Mesodermal cell (in vitro differentiated cells): ENCODE measurements at regions not wholly inside any gene's neighbourhood (a gene's known extent, or its start where the extent isn't known, plus 50 kb on each side); places are given as distances from the start of the nearest gene placed in this dataset.

Experiments used
- H3K27ac ChIP-seq: 2 replicates; pipeline ENCODE4 v1.7.0; 2013; ENCODE audit warnings: mild to moderate bottlenecking, low read depth, low read length, moderate library complexity; ENCODE audit not compliant: severe bottlenecking
- H3K36me3 ChIP-seq: 2 replicates; pipeline ENCODE4 v1.7.1; 2013; ENCODE audit warnings: mild to moderate bottlenecking, low read length, moderate library complexity; ENCODE audit not compliant: control insufficient read depth, insufficient read depth
- H3K4me1 ChIP-seq: one replicate; pipeline ENCODE4 v1.7.1; 2013; ENCODE audit warnings: mild to moderate bottlenecking, low read length; ENCODE audit not compliant: insufficient read depth, control insufficient read depth, poor library complexity, severe bottlenecking
- H3K4me3 ChIP-seq: 2 replicates; pipeline ENCODE4 v1.7.0; 2013; ENCODE audit warnings: low read length, control low read depth, mild to moderate bottlenecking; ENCODE audit not compliant: insufficient read depth, poor library complexity, severe bottlenecking; ENCODE audit errors: extremely low read depth
- H3K9me3 ChIP-seq: 2 replicates; pipeline ENCODE4 v1.7.1; 2013; ENCODE audit warnings: mild to moderate bottlenecking, low read length, moderate library complexity; ENCODE audit not compliant: control insufficient read depth
- WGBS, 2 experiments: methylation state at CpG; one replicate each; pipeline ENCODE4 v1.1.5; 2013; ENCODE audit warnings: missing lambda C conversion rate in 2 of 2; ENCODE audit not compliant: insufficient coverage in 2 of 2; 5-methylcytosine and 5-hydroxymethylcytosine counted together

GRCh38 chr5:3905521-3905920, 309.9 kb downstream of the IRX1 start:
- 83% methylated on average over 2 of the region's 3 CpGs for WGBS, 2 experiments
- H3K27ac ChIP-seq = no peak overlapping the region
- H3K4me1 ChIP-seq = no peaks in the 10 kb centered on the region
- no peak overlapping the region for H3K4me3 ChIP-seq
- H3K9me3 ChIP-seq = no peaks in the 10 kb centered on the region
- H3K36me3 ChIP-seq = no peaks in the 10 kb centered on the region

- H3K4me1 ChIP-seq = no peaks in the 10 kb centered on the region
- H3K36me3 ChIP-seq = no peaks in the 10 kb centered on the region
- no peaks in the 10 kb centered on the region for H3K9me3 ChIP-seq
- no peak overlapping the region for H3K4me3 ChIP-seq
- WGBS, 2 experiments = 100% methylated on average over 1 of the region's 1 CpG; no CpG with 5 or more reads in 1 of the 2 experiments
- no peak overlapping the region for H3K27ac ChIP-seq
Observed at GRCh38 chr5:3911111-3911510, 315.5 kb downstream of the IRX1 start.

GRCh38 chr5:3911773-3912172, 316.1 kb downstream of the IRX1 start:
- Histone ChIP-seq H3K4me1 (no peaks in the 10 kb centered on the region), H3K36me3 (no peaks in the 10 kb centered on the region), H3K27ac (no peak overlapping the region), H3K9me3 (no peaks in the 10 kb centered on the region), H3K4me3 (no peak overlapping the region)
- WGBS, 2 experiments = 60 to 80% methylated on average over 1 of the region's 4 CpGs

- Histone ChIP-seq H3K4me1 (no peaks in the 10 kb centered on the region), H3K27ac (no peak overlapping the region), H3K36me3 (no peaks in the 10 kb centered on the region), H3K9me3 (no peaks in the 10 kb centered on the region), H3K4me3 (no peak overlapping the region)
- WGBS, 2 experiments = 95 to 98% methylated on average over 5 of the region's 7 CpGs
Observed at GRCh38 chr5:3912790-3913189, 317.2 kb downstream of the IRX1 start.

- no peak overlapping the region for H3K27ac ChIP-seq
- H3K4me3 ChIP-seq = no peak overlapping the region
- no peaks in the 10 kb centered on the region for H3K9me3 ChIP-seq
- H3K4me1 ChIP-seq = no peaks in the 10 kb centered on the region
- H3K36me3 ChIP-seq = no peaks in the 10 kb centered on the region
- WGBS, 2 experiments = 98 to 100% methylated on average over 1 to 3 of the region's 3 CpGs
Observed at GRCh38 chr5:3913279-3913678, 317.6 kb downstream of the IRX1 start.

- H3K9me3 ChIP-seq = no peaks in the 10 kb centered on the region
- no peak overlapping the region for H3K27ac ChIP-seq
- H3K4me3 ChIP-seq = no peak overlapping the region
- H3K4me1 ChIP-seq = no peaks in the 10 kb centered on the region
- no peaks in the 10 kb centered on the region for H3K36me3 ChIP-seq
- 72 to 78% methylated on average over 6 to 7 of the region's 7 CpGs for WGBS, 2 experiments
Observed at GRCh38 chr5:3925022-3925421, 329.4 kb downstream of the IRX1 start.

GRCh38 chr5:3925935-3926334, 330.3 kb downstream of the IRX1 start:
- Histone ChIP-seq H3K36me3 (no peaks in the 10 kb centered on the region), H3K9me3 (no peaks in the 10 kb centered on the region), H3K4me1 (no peaks in the 10 kb centered on the region), H3K4me3 (no peak overlapping the region), H3K27ac (no peak overlapping the region)
- 89 to 90% methylated on average over 6 to 8 of the region's 8 CpGs for WGBS, 2 experiments

GRCh38 chr5:3929799-3930198, 334.2 kb downstream of the IRX1 start:
- no peaks in the 10 kb centered on the region for H3K36me3 ChIP-seq
- no peaks in the 10 kb centered on the region for H3K9me3 ChIP-seq
- H3K27ac ChIP-seq = no peak overlapping the region
- no peak overlapping the region for H3K4me3 ChIP-seq
- WGBS, 2 experiments = 86 to 93% methylated on average over 2 to 3 of the region's 6 CpGs
- H3K4me1 ChIP-seq = no peaks in the 10 kb centered on the region

- no peaks in the 10 kb centered on the region for H3K4me1 ChIP-seq
- H3K27ac ChIP-seq = no peak overlapping the region
- WGBS, 2 experiments = 91 to 92% methylated on average over 14 to 17 of the region's 17 CpGs
Observed at GRCh38 chr5:3931976-3932375, 336.3 kb downstream of the IRX1 start.

GRCh38 chr5:3933536-3933935, 337.9 kb downstream of the IRX1 start:
- Histone ChIP-seq H3K36me3 (no peaks in the 10 kb centered on the region), H3K4me1 (no peaks in the 10 kb centered on the region), H3K9me3 (no peaks in the 10 kb centered on the region), H3K27ac (no peak overlapping the region), H3K4me3 (no peak overlapping the region)
- 90 to 94% methylated on average over 2 to 4 of the region's 4 CpGs for WGBS, 2 experiments

More at GRCh38 chr5:3931976-3932375, 336.3 kb downstream of the IRX1 start:
- Histone ChIP-seq H3K4me3 (no peak overlapping the region), H3K36me3 (no peaks in the 10 kb centered on the region), H3K9me3 (no peaks in the 10 kb centered on the region)

GRCh38 chr5:3933966-3934365, 338.3 kb downstream of the IRX1 start:
- no peak overlapping the region for H3K27ac ChIP-seq
- H3K4me3 ChIP-seq = no peak overlapping the region
- 100% methylated on average over 1 of the region's 2 CpGs; no CpG with 5 or more reads in 1 of the 2 experiments for WGBS, 2 experiments
- no peaks in the 10 kb centered on the region for H3K4me1 ChIP-seq
- no peaks in the 10 kb centered on the region for H3K9me3 ChIP-seq
- H3K36me3 ChIP-seq = no peaks in the 10 kb centered on the region
